ENCODE measurements at regions not wholly inside any gene's neighbourhood (a gene's known extent, or its start where the extent isn't known, plus 50 kb on each side); places are given as distances from the start of the nearest gene placed in this dataset.

GRCh38 chr3:19641408-19641807 is 292.6 kb downstream of the EFHB start:
- TF ChIP-seq, protein P1, sequence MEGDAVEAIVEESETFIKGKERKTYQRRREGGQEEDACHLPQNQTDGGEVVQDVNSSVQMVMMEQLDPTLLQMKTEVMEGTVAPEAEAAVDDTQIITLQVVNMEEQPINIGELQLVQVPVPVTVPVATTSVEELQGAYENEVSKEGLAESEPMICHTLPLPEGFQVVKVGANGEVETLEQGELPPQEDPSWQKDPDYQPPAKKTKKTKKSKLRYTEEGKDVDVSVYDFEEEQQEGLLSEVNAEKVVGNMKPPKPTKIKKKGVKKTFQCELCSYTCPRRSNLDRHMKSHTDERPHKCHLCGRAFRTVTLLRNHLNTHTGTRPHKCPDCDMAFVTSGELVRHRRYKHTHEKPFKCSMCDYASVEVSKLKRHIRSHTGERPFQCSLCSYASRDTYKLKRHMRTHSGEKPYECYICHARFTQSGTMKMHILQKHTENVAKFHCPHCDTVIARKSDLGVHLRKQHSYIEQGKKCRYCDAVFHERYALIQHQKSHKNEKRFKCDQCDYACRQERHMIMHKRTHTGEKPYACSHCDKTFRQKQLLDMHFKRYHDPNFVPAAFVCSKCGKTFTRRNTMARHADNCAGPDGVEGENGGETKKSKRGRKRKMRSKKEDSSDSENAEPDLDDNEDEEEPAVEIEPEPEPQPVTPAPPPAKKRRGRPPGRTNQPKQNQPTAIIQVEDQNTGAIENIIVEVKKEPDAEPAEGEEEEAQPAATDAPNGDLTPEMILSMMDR (IDR thresholded peaks at IDR 0.05): no peak
- TF ChIP-seq POLR2A (IDR thresholded peaks at IDR 0.05): no peak
